ENCODE measurements at regions not wholly inside any gene's neighbourhood (a gene's known extent, or its start where the extent isn't known, plus 50 kb on each side); places are given as distances from the start of the nearest gene placed in this dataset.

- TF ChIP-seq CTCF (IDR thresholded peaks at IDR 0.05; ENCODE audit: control extremely low read depth, extremely low read depth, low read depth, missing control alignments): peak; percentile 94
- ChIA-PET CTCF (interaction anchor here (0.7 to 1.6 kb wide), 10 partner anchors 10 to 891 kb away, joined by 3 to 8 read pairs (median 3); no protein-coding TSS in a partner anchor), POLR2A (no interaction called here)
- peak; percentile 86 for DNase-seq (ENCODE audit: extremely low spot score)
Measured at GRCh38 chr7:35537067-35538023, 157.6 kb downstream of the HERPUD2 start.

GRCh38 chr7:35536396-35536826, 158.5 kb downstream of the HERPUD2 start:
- DNase-seq (ENCODE audit: extremely low spot score): no peak
- ChIA-PET POLR2A (no interaction called here), CTCF (interaction anchor here (1.3 to 5.8 kb wide), 2 partner anchors 12 to 16 kb away, joined by 4 to 29 read pairs; no protein-coding TSS in a partner anchor)
- no peak for TF ChIP-seq CTCF (IDR thresholded peaks at IDR 0.05; ENCODE audit: control extremely low read depth, extremely low read depth, low read depth, missing control alignments)

- ChIA-PET POLR2A (no interaction called here), CTCF (interaction anchor here (5.8 kb wide), 1 partner anchor 13 kb away, joined by 29 read pairs; no protein-coding TSS in a partner anchor)
- DNase-seq (ENCODE audit: extremely low spot score): no peak
- no peak for TF ChIP-seq CTCF (IDR thresholded peaks at IDR 0.05; ENCODE audit: control extremely low read depth, extremely low read depth, low read depth, missing control alignments)
Measured at GRCh38 chr7:35533902-35534301, 161.0 kb downstream of the HERPUD2 start.

GRCh38 chr7:35530124-35531109, 164.5 kb downstream of the HERPUD2 start:
- CTCF ChIA-PET: interaction anchor here (0.9 to 5.8 kb wide), 2 partner anchors 10 kb away, joined by 4 to 29 read pairs; no protein-coding TSS in a partner anchor
- POLR2A ChIA-PET: no interaction called here
- DNase-seq (ENCODE audit: extremely low spot score): no peak
- TF ChIP-seq CTCF (IDR thresholded peaks at IDR 0.05; ENCODE audit: control extremely low read depth, extremely low read depth, low read depth, missing control alignments): no peak

DNA sequence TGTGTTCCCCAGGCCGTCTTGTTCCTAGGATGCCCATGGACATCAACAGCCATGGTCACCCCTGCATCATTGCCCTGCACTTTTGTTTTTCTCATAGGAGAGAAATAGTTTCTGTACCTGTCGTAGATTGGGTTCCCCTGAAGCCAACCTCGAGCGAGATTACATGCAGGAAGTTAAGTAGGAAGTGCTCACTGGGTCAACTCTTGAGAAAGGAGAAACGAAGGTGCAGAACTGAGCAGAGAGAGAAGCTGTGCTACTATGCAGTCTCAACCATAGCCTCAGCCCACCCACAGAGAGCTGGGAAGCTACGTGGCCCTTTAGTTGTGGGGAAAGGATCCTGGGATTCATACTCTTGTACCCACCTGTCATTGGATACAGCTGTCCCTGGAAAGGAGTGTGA, 165.2 kb downstream of the HERPUD2 start:
- CTCF ChIA-PET: interaction anchor here (0.9 to 1.9 kb wide), 2 partner anchors 9 kb away, joined by 4 to 9 read pairs; no protein-coding TSS in a partner anchor
- TF ChIP-seq CTCF (IDR thresholded peaks at IDR 0.05; ENCODE audit: control extremely low read depth, extremely low read depth, low read depth, missing control alignments): no peak
- POLR2A ChIA-PET: no interaction called here
- no peak for DNase-seq (ENCODE audit: extremely low spot score)
